Suprapubic skin (tissue), 4 donors: ENCODE measurements at regions not wholly inside any gene's neighbourhood (a gene's known extent, or its start where the extent isn't known, plus 50 kb on each side); places are given as distances from the start of the nearest gene placed in this dataset.
"Not testable (repeated sequence)": the region's sequence is repeated elsewhere in the genome, so short reads cannot be mapped to it uniquely, and the experiment has no call there.

ENCODE experiments used
- EP300 ChIP-seq: sonication (generic); formaldehyde crosslinking; IDR thresholded peaks from one replicate; pipeline ENCODE4 v1.6.1; 2017; ENCODE audit warnings: antibody characterized with exemption
- POLR2A ChIP-seq, 2 donors: fragments of 450-650 bp; IDR thresholded peaks; one replicate each; pipeline ENCODE4 v1.6.1; 2017; ENCODE audit warnings: antibody characterized with exemption in 2 of 2, mild to moderate bottlenecking in 2 of 2, moderate library complexity in 2 of 2
- POLR2AphosphoS5 ChIP-seq, 3 donors: sonication (generic); formaldehyde crosslinking; IDR thresholded peaks; one replicate each; pipeline ENCODE4 v1.6.1; 2017; ENCODE audit warnings: antibody characterized with exemption in 3 of 3
- TF ChIP-seq, protein P1 (sequence below), 2 donors: fragments of 200-600 bp in 1 of 2; fragments of 450-650 bp in 1 of 2; sonication (generic) in 1 of 2; IDR thresholded peaks; one replicate each; pipeline ENCODE4 v1.5.1; 2016 to 2019; ENCODE audit warnings: antibody characterized with exemption in 2 of 2, mild to moderate bottlenecking in 1 of 2, moderate library complexity in 1 of 2

DNA sequence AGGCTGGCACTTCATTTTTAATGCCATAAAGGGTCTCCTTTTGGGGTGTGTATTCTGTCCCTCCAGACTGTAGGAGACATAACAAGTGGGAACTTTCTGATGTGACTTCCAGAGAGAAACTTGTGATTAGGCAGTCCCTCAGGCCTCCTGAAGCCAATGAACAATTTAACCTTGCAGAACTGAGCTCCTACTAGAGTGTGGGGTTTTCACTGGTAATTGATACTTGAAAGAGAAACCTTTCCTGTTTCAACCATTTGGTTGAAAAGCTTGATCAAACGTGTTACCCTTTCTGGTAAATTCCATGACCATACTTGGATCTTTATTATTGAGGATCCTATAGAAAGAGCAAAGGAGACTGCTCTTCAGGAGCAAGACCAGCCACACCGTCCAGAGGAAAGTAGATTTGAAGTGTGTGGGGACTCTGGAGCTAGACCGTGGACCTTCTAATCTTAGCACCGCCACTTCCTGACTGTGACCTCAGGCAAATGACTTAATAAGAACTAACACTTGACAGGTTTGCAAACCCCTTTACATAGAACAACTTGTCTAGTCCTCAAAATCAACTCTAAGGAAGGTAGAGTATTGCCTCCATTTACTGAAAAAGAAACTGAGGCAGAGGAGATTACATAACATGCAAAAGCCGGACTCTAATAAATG lies 69.9 kb upstream of the GDNF start:
- TF ChIP-seq, protein P1, sequence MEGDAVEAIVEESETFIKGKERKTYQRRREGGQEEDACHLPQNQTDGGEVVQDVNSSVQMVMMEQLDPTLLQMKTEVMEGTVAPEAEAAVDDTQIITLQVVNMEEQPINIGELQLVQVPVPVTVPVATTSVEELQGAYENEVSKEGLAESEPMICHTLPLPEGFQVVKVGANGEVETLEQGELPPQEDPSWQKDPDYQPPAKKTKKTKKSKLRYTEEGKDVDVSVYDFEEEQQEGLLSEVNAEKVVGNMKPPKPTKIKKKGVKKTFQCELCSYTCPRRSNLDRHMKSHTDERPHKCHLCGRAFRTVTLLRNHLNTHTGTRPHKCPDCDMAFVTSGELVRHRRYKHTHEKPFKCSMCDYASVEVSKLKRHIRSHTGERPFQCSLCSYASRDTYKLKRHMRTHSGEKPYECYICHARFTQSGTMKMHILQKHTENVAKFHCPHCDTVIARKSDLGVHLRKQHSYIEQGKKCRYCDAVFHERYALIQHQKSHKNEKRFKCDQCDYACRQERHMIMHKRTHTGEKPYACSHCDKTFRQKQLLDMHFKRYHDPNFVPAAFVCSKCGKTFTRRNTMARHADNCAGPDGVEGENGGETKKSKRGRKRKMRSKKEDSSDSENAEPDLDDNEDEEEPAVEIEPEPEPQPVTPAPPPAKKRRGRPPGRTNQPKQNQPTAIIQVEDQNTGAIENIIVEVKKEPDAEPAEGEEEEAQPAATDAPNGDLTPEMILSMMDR (IDR thresholded peaks at IDR 0.05), result not testable (repeated sequence)
- not testable (repeated sequence) for TF ChIP-seq POLR2A (IDR thresholded peaks at IDR 0.05); EP300; POLR2AphosphoS5 (IDR thresholded peaks at IDR 0.05)
